ENCODE measurements at regions not wholly inside any gene's neighbourhood (a gene's known extent, or its start where the extent isn't known, plus 50 kb on each side); places are given as distances from the start of the nearest gene placed in this dataset.

DNA sequence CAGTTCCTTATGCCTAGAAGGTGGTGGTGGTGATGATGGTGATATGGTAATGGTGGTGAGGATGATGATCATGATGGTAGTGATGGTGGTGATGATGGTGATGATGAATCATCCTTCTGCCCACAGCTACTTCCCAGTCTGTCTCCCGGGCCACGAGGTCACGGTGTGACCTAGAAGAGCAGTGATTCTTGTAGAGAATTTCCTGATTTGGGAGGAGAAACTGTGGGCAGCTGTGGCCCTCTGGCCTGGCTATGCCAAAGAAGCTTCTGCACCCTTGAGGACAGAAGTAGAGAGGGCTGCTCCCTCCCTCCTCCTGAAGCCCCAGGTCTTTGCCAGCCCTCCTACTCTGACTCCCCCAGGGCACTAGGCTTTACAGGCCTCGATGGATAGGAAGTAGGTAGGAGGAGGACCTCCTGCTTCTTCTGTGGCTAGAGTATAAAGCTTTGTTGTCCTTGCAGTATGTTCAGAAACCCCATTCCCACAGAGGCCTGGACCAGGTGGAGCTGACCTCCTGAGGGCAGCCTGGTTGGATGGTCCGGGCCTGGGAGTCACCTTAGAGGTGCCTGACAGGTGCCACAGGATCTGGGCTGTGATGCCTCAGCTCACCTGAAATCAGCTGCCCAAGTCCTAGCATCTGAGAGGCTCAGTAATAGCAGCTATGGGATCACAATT is 57.9 kb upstream of the EPAS1 start:
- TF ChIP-seq, protein P1, sequence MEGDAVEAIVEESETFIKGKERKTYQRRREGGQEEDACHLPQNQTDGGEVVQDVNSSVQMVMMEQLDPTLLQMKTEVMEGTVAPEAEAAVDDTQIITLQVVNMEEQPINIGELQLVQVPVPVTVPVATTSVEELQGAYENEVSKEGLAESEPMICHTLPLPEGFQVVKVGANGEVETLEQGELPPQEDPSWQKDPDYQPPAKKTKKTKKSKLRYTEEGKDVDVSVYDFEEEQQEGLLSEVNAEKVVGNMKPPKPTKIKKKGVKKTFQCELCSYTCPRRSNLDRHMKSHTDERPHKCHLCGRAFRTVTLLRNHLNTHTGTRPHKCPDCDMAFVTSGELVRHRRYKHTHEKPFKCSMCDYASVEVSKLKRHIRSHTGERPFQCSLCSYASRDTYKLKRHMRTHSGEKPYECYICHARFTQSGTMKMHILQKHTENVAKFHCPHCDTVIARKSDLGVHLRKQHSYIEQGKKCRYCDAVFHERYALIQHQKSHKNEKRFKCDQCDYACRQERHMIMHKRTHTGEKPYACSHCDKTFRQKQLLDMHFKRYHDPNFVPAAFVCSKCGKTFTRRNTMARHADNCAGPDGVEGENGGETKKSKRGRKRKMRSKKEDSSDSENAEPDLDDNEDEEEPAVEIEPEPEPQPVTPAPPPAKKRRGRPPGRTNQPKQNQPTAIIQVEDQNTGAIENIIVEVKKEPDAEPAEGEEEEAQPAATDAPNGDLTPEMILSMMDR (conservative IDR thresholded peaks at IDR 0.05; ENCODE audit: low read length), result no peak
- no peak for TF ChIP-seq EZH2phosphoT487 (IDR thresholded peaks at IDR 0.05; ENCODE audit: borderline replicate concordance)
- Histone ChIP-seq H3K4me2 (ENCODE audit: low read depth, low read length, poor library complexity, severe bottlenecking) (no peak overlapping the region), H3K9me2 (replicated peaks; ENCODE audit: low read depth, low read length) (no peaks in the 10 kb centered on the region), H3K27me3 (ENCODE audit: insufficient read depth, low read length, poor library complexity, severe bottlenecking) (no peaks in the 10 kb centered on the region), H3K9ac (ENCODE audit: low read depth, low read length, poor library complexity, severe bottlenecking) (no peak overlapping the region), H3K9me3 (ENCODE audit: insufficient read depth, low read depth, low read length) (no peaks in the 10 kb centered on the region), H3K36me3 (ENCODE audit: insufficient read depth, low read length) (no peaks in the 10 kb centered on the region), H3F3A (ENCODE audit: low read depth) (no peaks in the 10 kb centered on the region), H2AFZ (ENCODE audit: low read length) (0 out of 2 replicates have a peak overlapping the region, but pooled peaks have one; percentile 4), H3K4me3 (ENCODE audit: low read length, poor library complexity, severe bottlenecking) (no peak overlapping the region), H3K4me1 (ENCODE audit: insufficient read depth, low read length, poor library complexity, severe bottlenecking) (peaks cover 38% of the 10 kb centered on the region), H4K20me1 (ENCODE audit: insufficient read depth, low read length, poor library complexity, severe bottlenecking) (no peaks in the 10 kb centered on the region), H3K79me2 (ENCODE audit: insufficient read depth, low read length) (no peaks in the 10 kb centered on the region)

DNA sequence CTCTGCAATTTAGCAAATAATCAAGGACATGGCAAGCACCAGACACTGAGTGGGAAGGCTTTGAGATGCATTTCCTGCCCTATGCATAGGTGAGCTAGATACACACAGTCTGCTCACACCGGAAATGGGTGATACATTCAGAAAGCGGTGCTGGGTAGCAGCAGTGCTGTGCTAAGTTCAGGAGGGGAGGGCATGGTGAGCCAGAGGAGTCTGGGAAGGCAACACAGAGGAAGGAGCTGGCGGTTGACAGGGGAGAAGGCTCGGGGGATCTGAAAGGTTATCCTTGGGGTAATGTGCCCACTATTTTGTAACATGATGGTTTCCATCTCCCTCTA is 57.4 kb upstream of the EPAS1 start:
- no peak overlapping the region for H3K4me2 ChIP-seq (ENCODE audit: low read depth, low read length, poor library complexity, severe bottlenecking)
- no peaks in the 10 kb centered on the region for H4K20me1 ChIP-seq (ENCODE audit: insufficient read depth, low read length, poor library complexity, severe bottlenecking)
- no peaks in the 10 kb centered on the region for H3K9me2 ChIP-seq (replicated peaks; ENCODE audit: low read depth, low read length)
- no peaks in the 10 kb centered on the region for H3K36me3 ChIP-seq (ENCODE audit: insufficient read depth, low read length)
- no peaks in the 10 kb centered on the region for H3K27me3 ChIP-seq (ENCODE audit: insufficient read depth, low read length, poor library complexity, severe bottlenecking)
- no peak overlapping the region for H3K9ac ChIP-seq (ENCODE audit: low read depth, low read length, poor library complexity, severe bottlenecking)
- peaks cover 38% of the 10 kb centered on the region for H3K4me1 ChIP-seq (ENCODE audit: insufficient read depth, low read length, poor library complexity, severe bottlenecking)
- no peaks in the 10 kb centered on the region for H3F3A ChIP-seq (ENCODE audit: low read depth)
- TF ChIP-seq, protein P1 (conservative IDR thresholded peaks at IDR 0.05; ENCODE audit: low read length), result no peak
- TF ChIP-seq EZH2phosphoT487 (IDR thresholded peaks at IDR 0.05; ENCODE audit: borderline replicate concordance), result no peak
- H3K4me3 ChIP-seq (ENCODE audit: low read length, poor library complexity, severe bottlenecking), result no peak overlapping the region
- no peaks in the 10 kb centered on the region for H3K79me2 ChIP-seq (ENCODE audit: insufficient read depth, low read length)
- H2AFZ ChIP-seq (ENCODE audit: low read length), result 0 out of 2 replicates have a peak overlapping the region, but pooled peaks have one; percentile 4
- no peaks in the 10 kb centered on the region for H3K9me3 ChIP-seq (ENCODE audit: insufficient read depth, low read depth, low read length)

DNA sequence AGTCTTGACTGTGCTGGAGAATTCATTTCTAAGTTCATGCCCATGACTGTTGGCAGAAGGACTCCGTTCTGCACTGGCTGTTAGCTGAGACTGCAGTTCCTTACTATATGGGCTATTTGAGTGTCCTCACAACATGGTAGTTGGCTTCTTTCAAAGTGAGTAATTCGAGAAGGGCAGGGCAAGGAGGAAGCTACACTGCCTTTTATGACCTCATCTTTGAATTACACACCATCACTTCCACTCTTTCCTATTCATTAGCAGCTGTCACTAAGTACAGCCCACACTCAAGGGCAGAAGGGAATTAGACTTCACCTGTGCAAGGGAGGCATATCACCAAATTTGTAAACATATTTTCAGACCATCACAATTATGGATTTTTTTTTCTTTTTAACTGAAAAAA is 55.9 kb upstream of the EPAS1 start:
- Histone ChIP-seq H2AFZ (ENCODE audit: low read length) (peak overlapping the region; percentile 15; the same call in 1 of the 2 replicates), H3F3A (ENCODE audit: low read depth) (no peaks in the 10 kb centered on the region), H3K4me3 (ENCODE audit: low read length, poor library complexity, severe bottlenecking) (no peak overlapping the region), H3K79me2 (ENCODE audit: insufficient read depth, low read length) (no peaks in the 10 kb centered on the region), H3K4me1 (ENCODE audit: insufficient read depth, low read length, poor library complexity, severe bottlenecking) (peaks cover 34% of the 10 kb centered on the region), H3K27me3 (ENCODE audit: insufficient read depth, low read length, poor library complexity, severe bottlenecking) (no peaks in the 10 kb centered on the region), H3K36me3 (ENCODE audit: insufficient read depth, low read length) (no peaks in the 10 kb centered on the region), H3K4me2 (ENCODE audit: low read depth, low read length, poor library complexity, severe bottlenecking) (no peak overlapping the region), H3K9me3 (ENCODE audit: insufficient read depth, low read depth, low read length) (no peaks in the 10 kb centered on the region), H3K9ac (ENCODE audit: low read depth, low read length, poor library complexity, severe bottlenecking) (no peak overlapping the region), H3K9me2 (replicated peaks; ENCODE audit: low read depth, low read length) (no peaks in the 10 kb centered on the region), H4K20me1 (ENCODE audit: insufficient read depth, low read length, poor library complexity, severe bottlenecking) (no peaks in the 10 kb centered on the region)
- TF ChIP-seq, protein P1 (conservative IDR thresholded peaks at IDR 0.05; ENCODE audit: low read length), result no peak
- TF ChIP-seq EZH2phosphoT487 (IDR thresholded peaks at IDR 0.05; ENCODE audit: borderline replicate concordance), result no peak

Data from Loucy (cell line).